Lower lobe of right lung (tissue), 2 donors: ENCODE measurements at regions not wholly inside any gene's neighbourhood (a gene's known extent, or its start where the extent isn't known, plus 50 kb on each side); places are given as distances from the start of the nearest gene placed in this dataset.
A peak's percentile ranks its signal among the peaks of the same experiment; 100 is the strongest.

ENCODE experiments used
- ATAC-seq, 2 donors: fragments of 200-7000 bp; cut with Tn5 transposase; one replicate each; pipeline ENCODE4 v1.9.1; 2020 to 2022; ENCODE audit warnings: mild to moderate bottlenecking in 2 of 2, moderate library complexity in 2 of 2
- DNase-seq: peaks from one replicate; pipeline ENCODE4 v3.0.0-alpha.2; 2020
- H3K27ac ChIP-seq: fragments of 200-600 bp; one replicate; pipeline ENCODE4 v1.8.0; 2022
- H3K27me3 ChIP-seq: fragments of 200-600 bp; one replicate; pipeline ENCODE4 v1.8.0; 2022; ENCODE audit warnings: low read depth
- H3K36me3 ChIP-seq: fragments of 200-600 bp; one replicate; pipeline ENCODE4 v1.8.0; 2022; ENCODE audit warnings: mild to moderate bottlenecking
- H3K4me1 ChIP-seq: fragments of 200-600 bp; one replicate; pipeline ENCODE4 v1.8.0; 2022
- H3K4me3 ChIP-seq: fragments of 200-600 bp; one replicate; pipeline ENCODE4 v1.8.0; 2022; ENCODE audit warnings: mild to moderate bottlenecking
- H3K9me3 ChIP-seq: fragments of 200-600 bp; one replicate; pipeline ENCODE4 v1.8.0; 2022
- CTCF ChIP-seq: fragments of 200-600 bp; IDR thresholded peaks from one replicate; pipeline ENCODE4 v1.8.0; 2022; ENCODE audit warnings: antibody characterized with exemption, mild to moderate bottlenecking
- intact Hi-C: fragments of 100-400 bp; cut with DNase I; formaldehyde crosslinking; loops from one replicate; pipeline ENCODE4 v1.11.0; 2022
- donor health status: DM: no; HTN: yes; CAD: no; lungs with severe emphysema.

- no peaks in the 10 kb centered on the region for H3K9me3 ChIP-seq
- intact Hi-C loops = no loop called here
- no peak overlapping the region for H3K27ac ChIP-seq
- DNase-seq = peak; percentile 55
- no peak for TF ChIP-seq CTCF
- ATAC-seq = peak; percentile 78 to 90
- no peaks in the 10 kb centered on the region for H3K4me1 ChIP-seq
- H3K4me3 ChIP-seq = no peak overlapping the region
- H3K36me3 ChIP-seq = no peaks in the 10 kb centered on the region
- H3K27me3 ChIP-seq = no peaks in the 10 kb centered on the region
Observed at GRCh38 chr9:88706193-88707113, 171.5 kb downstream of the NXNL2 start.

- DNase-seq = no peak
- Histone ChIP-seq H3K27me3 (no peaks in the 10 kb centered on the region), H3K4me1 (no peaks in the 10 kb centered on the region), H3K4me3 (no peak overlapping the region), H3K27ac (no peak overlapping the region), H3K9me3 (no peaks in the 10 kb centered on the region), H3K36me3 (no peaks in the 10 kb centered on the region)
- no peak for ATAC-seq
- intact Hi-C loops = no loop called here
- no peak for TF ChIP-seq CTCF
Observed at GRCh38 chr9:88710449-88710848, 175.5 kb downstream of the NXNL2 start.

GRCh38 chr9:88711719-88712118, 176.7 kb downstream of the NXNL2 start:
- H3K36me3 ChIP-seq = no peaks in the 10 kb centered on the region
- no peak for ATAC-seq
- TF ChIP-seq CTCF = no peak

GRCh38 chr9:88712484-88712883, 177.5 kb downstream of the NXNL2 start:
- DNase-seq (no peak), ATAC-seq (no peak)
- no peak for TF ChIP-seq CTCF
- no peaks in the 10 kb centered on the region for H3K9me3 ChIP-seq
- H3K4me3 ChIP-seq = no peak overlapping the region
- no peaks in the 10 kb centered on the region for H3K27me3 ChIP-seq
- H3K27ac ChIP-seq = no peak overlapping the region
- intact Hi-C loops = no loop called here
- H3K36me3 ChIP-seq = no peaks in the 10 kb centered on the region
- H3K4me1 ChIP-seq = no peaks in the 10 kb centered on the region

More at GRCh38 chr9:88711719-88712118, 176.7 kb downstream of the NXNL2 start:
- intact Hi-C loops = no loop called here
- no peak for DNase-seq
- no peaks in the 10 kb centered on the region for H3K4me1 ChIP-seq
- no peak overlapping the region for H3K4me3 ChIP-seq
- H3K27ac ChIP-seq = no peak overlapping the region
- no peaks in the 10 kb centered on the region for H3K9me3 ChIP-seq
- H3K27me3 ChIP-seq = no peaks in the 10 kb centered on the region

GRCh38 chr9:88713010-88713409, 178.0 kb downstream of the NXNL2 start:
- intact Hi-C loops = no loop called here
- Histone ChIP-seq H3K27ac (no peak overlapping the region), H3K4me3 (no peak overlapping the region), H3K36me3 (no peaks in the 10 kb centered on the region), H3K9me3 (no peaks in the 10 kb centered on the region), H3K4me1 (no peaks in the 10 kb centered on the region), H3K27me3 (no peaks in the 10 kb centered on the region)
- TF ChIP-seq CTCF = no peak
- ATAC-seq = no peak
- no peak for DNase-seq
